ENCODE measurements at regions not wholly inside any gene's neighbourhood (a gene's known extent, or its start where the extent isn't known, plus 50 kb on each side); places are given as distances from the start of the nearest gene placed in this dataset.
"Not testable (repeated sequence)": the region's sequence is repeated elsewhere in the genome, so short reads cannot be mapped to it uniquely, and the experiment has no call there.

DNA sequence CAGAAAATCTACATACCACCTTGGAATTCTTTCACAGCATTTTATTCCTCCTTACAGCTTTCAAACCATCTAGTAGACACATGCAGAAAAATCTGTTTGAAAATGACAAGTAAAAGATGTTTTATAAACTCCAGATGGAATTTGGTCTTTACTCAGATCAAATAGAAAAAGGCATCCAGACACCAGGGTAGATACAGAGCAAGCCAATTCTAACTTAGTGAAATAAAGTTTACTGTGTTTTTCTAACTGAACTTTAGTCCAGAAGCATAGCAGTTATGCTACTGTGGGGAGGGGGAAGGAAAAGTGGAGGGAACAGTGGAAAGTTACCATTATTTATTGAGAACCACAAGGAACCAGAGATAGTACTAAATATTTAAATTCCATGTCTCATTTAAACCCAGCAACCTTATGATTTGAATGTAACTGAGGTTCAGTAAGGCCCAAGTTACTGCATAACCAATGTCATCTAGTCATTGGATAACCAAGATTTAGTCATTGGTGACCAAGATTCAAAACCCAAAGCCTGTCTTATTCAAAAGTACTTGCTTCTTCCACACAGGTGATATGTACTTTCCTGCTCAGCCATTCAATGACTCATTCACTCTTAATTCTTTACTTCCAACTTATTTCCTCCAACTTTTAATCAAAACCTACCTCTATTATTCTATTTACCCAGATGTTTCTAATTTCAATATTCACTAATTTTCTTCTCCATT is 57.7 kb downstream of the RAD51AP2 start:
- no peak for DNase-seq
- H3K27ac Mint-ChIP-seq = no peak overlapping the region
- peaks cover 4 to 7% of the 10 kb centered on the region in 2 donors for H3K9me3 Mint-ChIP-seq
- H3K4me3 Mint-ChIP-seq = no peak overlapping the region
- no peaks in the 10 kb centered on the region for H3K4me1 Mint-ChIP-seq
- H3K27me3 Mint-ChIP-seq = no peaks in the 10 kb centered on the region
- ATAC-seq = no peak

DNA sequence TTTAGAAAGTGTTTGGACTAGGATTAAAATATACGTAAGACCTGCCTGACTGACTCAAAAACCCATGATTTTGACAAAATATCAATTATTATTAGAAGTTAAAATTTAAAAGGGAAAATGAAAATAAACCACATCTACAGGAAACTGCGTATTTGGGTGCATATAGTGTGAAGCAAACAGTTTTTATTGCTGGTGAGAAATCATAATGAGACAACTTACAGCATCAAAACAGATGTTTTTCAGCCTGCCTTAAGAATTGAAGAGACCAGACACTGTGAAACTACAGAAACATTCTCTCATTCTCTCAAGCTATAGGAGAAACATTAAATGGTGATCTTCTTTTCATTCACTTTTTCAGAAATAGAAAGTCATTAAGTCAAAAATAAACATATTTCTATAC is 62.9 kb downstream of the RAD51AP2 start:
- H3K27ac Mint-ChIP-seq = no peak overlapping the region
- ATAC-seq (no peak), DNase-seq (no peak)
- no peak overlapping the region for H3K4me3 Mint-ChIP-seq
- H3K9me3 Mint-ChIP-seq = peaks cover 0 to 7% of the 10 kb centered on the region in 2 donors
- H3K4me1 Mint-ChIP-seq = no peaks in the 10 kb centered on the region
- H3K27me3 Mint-ChIP-seq = no peaks in the 10 kb centered on the region

DNA sequence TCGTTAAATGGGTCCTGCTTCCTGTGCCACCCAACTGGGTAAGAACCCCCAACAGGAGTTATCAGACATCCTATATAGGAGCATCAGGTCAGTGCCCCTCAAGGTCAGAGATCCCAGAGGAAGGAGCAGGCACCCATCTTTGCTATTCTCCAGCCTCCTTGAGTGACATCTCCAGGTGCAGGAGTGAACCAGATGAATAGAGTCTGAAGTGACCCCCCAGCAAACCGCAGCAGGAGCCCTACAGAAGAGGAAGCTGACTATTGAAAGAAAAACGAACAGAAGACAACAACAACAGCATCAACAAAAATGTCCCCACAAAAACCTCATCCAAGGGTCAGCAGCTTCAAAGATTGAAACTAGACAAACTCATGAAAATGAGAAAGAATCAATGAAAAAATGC is 72.0 kb downstream of the RAD51AP2 start:
- not testable (repeated sequence) for H3K27ac Mint-ChIP-seq, DNase-seq, ATAC-seq, H3K4me3 Mint-ChIP-seq, H3K4me1 Mint-ChIP-seq, H3K27me3 Mint-ChIP-seq
- peaks cover 10 to 29% of the 10 kb centered on the region in 2 donors for H3K9me3 Mint-ChIP-seq

DNA sequence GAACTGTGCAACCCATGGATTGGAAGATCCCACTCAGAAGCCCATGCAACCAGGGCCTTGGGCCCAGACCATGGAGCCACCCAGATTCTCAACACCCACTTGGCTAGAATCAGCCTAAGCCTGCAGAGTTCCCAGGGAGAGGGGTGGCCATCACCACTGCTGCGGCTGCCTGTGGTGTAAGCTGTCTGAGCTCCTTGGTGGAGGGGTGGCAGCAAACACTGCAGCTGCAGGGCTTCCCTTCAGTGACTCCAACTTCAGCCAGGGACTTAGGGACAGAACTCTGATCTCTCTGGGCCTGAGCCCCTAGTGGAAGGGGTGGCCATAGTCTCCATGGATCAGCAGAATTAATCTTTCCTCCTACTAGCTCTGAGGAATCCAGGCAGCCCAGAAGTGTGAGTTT is 72.5 kb downstream of the RAD51AP2 start:
- Mint-ChIP-seq H3K27me3 (no peaks in the 10 kb centered on the region), H3K9me3 (peaks cover 10 to 29% of the 10 kb centered on the region in 2 donors), H3K27ac (no peak overlapping the region), H3K4me1 (no peaks in the 10 kb centered on the region), H3K4me3 (no peak overlapping the region)
- ATAC-seq = no peak
- no peak for DNase-seq

DNA sequence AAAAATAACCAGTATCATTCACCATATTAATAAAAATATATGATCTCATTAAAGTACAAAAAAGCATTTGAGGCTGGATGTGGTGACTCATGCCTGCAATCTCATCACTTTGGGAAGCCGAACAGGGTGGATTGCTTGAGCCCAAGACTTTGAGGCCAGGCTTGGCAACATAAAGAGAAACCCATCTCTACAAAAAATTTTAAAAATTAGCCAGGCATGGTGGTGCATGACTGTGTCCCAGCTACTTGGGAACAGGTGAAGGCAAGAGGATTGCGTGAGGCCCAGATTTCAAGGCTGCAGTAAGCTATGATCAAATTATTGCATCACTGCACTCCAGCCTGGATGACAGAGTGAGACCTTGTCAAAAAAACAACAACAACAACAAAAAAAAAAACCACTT is 75.9 kb downstream of the RAD51AP2 start:
- Mint-ChIP-seq H3K27me3 (no peaks in the 10 kb centered on the region), H3K9me3 (peaks cover 4 to 17% of the 10 kb centered on the region in 2 donors), H3K4me3 (no peak overlapping the region), H3K27ac (no peak overlapping the region), H3K4me1 (no peaks in the 10 kb centered on the region)
- ATAC-seq (no peak), DNase-seq (no peak)

DNA sequence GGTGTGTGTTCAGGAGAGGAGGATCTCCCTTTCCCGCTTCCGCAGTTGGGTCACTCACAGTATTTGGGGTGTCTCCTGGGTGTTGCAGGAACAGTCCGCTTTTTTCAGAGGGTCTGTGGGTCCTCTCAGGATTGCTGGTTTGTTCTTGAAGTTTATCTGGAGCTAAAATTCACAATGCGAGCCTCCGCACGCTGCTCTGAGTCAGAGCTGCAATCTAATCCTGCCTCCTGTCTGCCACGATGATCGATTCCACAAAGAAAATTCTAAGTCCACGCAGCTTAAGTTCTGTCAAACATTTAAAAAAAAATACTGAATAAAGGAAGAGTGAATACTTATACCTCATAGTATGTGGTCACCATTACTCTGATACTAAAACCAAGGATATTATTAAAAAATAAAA is 76.5 kb downstream of the RAD51AP2 start:
- no peak overlapping the region for H3K4me3 Mint-ChIP-seq
- no peaks in the 10 kb centered on the region for H3K27me3 Mint-ChIP-seq
- peaks cover 3 to 16% of the 10 kb centered on the region in 2 donors for H3K9me3 Mint-ChIP-seq
- H3K4me1 Mint-ChIP-seq = no peaks in the 10 kb centered on the region
- DNase-seq = no peak
- no peak for ATAC-seq
- peak overlapping the region in 1 of 2 donors; percentile 27 for H3K27ac Mint-ChIP-seq

DNA sequence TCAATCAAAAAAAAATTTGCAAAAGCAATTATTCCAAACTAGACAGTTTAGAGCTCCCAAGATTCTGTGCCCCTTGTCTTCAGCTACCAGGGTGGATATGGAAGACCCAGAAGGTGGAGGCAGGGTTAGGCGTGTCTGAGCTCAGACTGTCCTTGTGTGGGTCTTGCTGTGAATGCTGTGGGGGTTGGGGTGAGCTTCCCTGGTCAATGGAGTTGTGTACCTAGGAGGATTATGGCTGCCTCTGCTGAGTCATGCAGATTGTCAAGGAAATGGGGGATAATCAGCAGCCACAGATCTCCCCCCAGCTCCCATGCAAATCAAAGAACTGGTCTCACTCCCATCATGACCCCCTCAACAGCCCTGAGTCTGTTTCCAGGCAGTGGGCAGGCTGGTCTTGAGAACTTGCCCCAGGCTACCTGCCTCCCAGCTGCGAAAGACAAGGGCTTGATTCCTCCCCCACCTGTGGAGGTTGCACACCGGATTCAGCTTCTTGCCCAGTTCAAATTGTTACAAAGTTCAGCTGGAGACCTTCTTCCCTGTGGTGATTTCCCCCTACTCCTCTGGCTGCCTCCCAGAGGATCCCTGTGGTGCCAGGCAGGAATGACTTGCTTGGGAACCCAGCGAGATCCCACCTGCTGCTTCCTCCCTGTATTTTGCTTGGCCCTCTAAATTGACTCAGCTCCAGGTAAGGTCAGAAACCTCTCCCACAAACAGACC is 77.0 kb downstream of the RAD51AP2 start:
- Mint-ChIP-seq H3K4me3 (no peak overlapping the region), H3K4me1 (no peaks in the 10 kb centered on the region), H3K9me3 (peaks cover 0 to 10% of the 10 kb centered on the region in 2 donors), H3K27me3 (no peaks in the 10 kb centered on the region), H3K27ac (peak overlapping the region in 1 of 2 donors; percentile 27)
- no peak for ATAC-seq
- DNase-seq = no peak

DNA sequence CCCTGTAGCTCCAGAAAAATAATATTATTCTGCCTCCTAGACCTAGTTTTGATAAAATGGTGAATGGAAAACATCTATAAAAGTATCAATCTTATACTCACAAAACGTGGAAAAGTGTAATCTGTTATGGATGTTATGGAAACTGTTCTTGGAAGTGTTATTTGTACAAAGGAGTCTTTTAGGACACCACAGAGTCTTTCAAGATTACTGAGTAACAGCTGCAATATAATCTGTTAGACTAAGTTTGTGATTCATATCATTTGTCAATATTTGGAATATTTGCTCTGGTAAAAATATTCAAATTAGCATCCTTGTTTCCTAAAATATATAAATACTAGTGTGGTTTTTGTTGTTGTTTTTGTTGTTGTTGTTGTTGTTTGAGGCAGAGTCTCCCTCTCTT is 87.9 kb downstream of the RAD51AP2 start:
- no peaks in the 10 kb centered on the region for H3K4me1 Mint-ChIP-seq
- no peak overlapping the region for H3K27ac Mint-ChIP-seq
- no peaks in the 10 kb centered on the region for H3K9me3 Mint-ChIP-seq
- H3K27me3 Mint-ChIP-seq = no peaks in the 10 kb centered on the region
- no peak overlapping the region for H3K4me3 Mint-ChIP-seq
- DNase-seq (no peak), ATAC-seq (no peak)

DNA sequence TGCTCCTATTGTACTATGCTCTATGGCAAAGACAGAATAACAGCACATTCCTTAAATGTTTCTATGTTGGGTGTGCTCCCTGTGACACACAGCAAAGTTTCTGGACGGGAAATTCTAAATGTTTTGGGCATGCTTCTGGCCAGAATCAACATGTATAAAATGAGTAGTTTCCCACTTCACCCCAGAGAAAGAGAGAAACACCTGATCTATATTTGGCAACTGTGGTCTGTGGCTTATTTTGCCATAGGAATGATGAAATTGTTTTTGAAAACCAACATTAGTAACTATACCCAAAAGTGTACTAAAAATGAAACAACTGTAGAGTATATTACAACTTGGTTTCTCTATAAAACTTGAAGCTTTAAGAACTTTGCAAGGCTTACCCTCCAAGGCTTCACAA is 89.1 kb downstream of the RAD51AP2 start:
- Mint-ChIP-seq H3K9me3 (no peaks in the 10 kb centered on the region), H3K4me3 (no peak overlapping the region), H3K27ac (no peak overlapping the region), H3K4me1 (no peaks in the 10 kb centered on the region), H3K27me3 (no peaks in the 10 kb centered on the region)
- ATAC-seq = no peak
- no peak for DNase-seq

DNA sequence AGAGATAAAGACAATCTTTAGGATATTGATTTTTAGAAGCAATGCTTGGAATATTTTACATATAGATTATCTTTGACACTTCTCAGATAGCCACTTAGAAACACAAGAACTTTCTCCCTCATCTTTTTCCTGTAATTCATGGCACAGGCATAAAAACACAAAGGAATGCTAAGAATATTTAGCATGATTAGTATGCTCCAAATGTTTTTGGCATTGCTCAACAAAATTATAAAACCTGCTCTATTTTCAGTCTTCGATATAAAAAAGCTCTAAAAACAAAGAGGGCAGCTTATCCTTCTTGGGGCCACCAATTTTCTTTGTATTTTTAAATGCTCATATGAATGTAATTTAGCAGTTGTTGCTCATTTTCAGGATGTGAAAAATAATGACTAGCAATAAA is 90.8 kb downstream of the RAD51AP2 start:
- Mint-ChIP-seq H3K27me3 (no peaks in the 10 kb centered on the region), H3K4me1 (no peaks in the 10 kb centered on the region), H3K27ac (no peak overlapping the region), H3K9me3 (peaks cover 0 to 6% of the 10 kb centered on the region in 2 donors), H3K4me3 (no peak overlapping the region)
- ATAC-seq = no peak
- DNase-seq = no peak

DNA sequence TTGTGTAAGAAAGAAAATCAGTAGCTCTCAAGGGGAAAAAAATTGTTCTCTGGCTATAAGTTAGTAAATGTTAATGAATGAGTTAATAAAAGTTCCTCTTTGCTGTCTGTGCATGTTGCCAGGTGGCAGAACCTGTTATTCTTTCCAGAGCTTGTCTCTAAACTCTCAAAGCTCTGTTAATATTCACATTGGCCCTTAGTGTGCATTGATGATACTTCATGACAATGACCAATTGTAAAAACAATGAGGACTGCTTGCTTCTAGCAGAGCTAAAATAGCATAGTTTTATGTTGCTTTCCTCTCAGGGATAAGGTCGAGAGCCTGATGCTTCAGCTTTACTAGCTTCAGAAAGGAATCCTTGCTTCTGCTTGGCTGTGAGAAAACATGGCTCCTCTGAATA is 91.5 kb downstream of the RAD51AP2 start:
- Mint-ChIP-seq H3K4me3 (no peak overlapping the region), H3K9me3 (peaks cover 0 to 7% of the 10 kb centered on the region in 2 donors), H3K27me3 (no peaks in the 10 kb centered on the region), H3K4me1 (no peaks in the 10 kb centered on the region), H3K27ac (no peak overlapping the region)
- ATAC-seq (no peak), DNase-seq (no peak)

DNA sequence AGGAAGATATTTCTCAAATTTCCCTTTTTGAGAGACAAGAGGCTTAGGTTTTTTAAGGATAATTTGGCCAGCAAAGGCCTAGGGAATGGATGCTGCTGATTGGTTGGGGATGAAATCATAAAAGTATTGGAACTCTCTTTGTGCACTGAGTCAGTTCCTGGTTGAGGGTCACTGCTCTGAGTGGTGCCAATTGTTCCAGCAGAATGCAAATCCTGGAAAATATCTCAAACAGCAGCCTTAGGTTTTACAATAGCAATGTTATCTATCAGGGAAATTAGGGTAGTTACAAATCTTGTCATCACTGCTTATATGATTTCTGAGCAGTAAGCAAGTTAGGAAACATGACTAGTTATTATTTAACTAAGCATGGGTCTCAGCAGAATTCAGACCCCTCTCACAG is 96.2 kb downstream of the RAD51AP2 start:
- no peaks in the 10 kb centered on the region for H3K4me1 Mint-ChIP-seq
- no peak overlapping the region for H3K4me3 Mint-ChIP-seq
- ATAC-seq (no peak), DNase-seq (no peak)
- H3K27ac Mint-ChIP-seq = no peak overlapping the region
- peaks cover 0 to 7% of the 10 kb centered on the region in 2 donors for H3K9me3 Mint-ChIP-seq
- no peaks in the 10 kb centered on the region for H3K27me3 Mint-ChIP-seq

DNA sequence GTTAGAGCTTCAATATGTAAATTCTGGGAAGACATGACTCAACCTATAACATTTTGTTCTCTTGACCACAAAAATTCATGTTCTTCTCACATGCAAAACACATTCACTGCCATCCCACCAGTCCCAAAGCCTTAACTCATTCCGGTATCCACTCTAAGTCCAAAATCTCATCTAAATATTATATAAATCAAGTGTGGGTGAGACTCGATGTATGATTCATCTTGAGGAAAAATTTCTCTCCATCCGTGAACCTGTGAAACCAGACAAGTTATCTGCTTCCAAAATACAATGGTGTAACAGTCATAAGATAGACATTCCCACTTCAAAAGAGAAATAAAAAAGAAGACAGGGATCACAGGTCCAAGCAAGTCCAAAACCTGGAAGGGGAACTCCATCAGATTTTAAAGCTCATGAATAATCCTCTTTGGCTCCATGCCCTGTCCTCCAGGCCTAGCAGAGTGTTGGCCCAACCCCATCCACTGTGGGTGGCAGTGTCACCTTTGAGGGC is 101.3 kb downstream of the RAD51AP2 start:
- no peaks in the 10 kb centered on the region for H3K4me1 Mint-ChIP-seq
- H3K27ac Mint-ChIP-seq = no peak overlapping the region
- no peaks in the 10 kb centered on the region for H3K27me3 Mint-ChIP-seq
- no peak overlapping the region for H3K4me3 Mint-ChIP-seq
- ATAC-seq (no peak), DNase-seq (no peak)
- no peaks in the 10 kb centered on the region for H3K9me3 Mint-ChIP-seq

DNA sequence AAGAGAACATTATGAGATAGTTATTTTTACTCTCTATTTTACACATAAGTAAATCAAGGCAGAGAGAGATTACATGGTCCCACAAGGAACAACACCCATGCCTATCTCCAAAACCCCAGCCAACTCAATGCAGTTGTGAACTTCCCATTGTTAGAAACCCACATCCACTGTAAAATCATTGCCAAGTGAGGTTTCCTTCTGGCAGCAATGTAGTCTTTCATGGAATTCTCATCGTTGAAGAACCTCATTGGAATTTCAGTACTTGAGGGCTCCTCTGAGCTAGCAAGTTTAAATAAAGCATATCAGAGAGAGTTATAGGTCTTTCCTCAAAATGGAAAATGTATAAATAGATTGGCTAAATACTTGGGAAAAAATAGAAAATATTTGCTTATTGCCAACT is 105.2 kb downstream of the RAD51AP2 start:
- no peak for DNase-seq
- no peak overlapping the region for H3K27ac Mint-ChIP-seq
- peaks cover 7 to 17% of the 10 kb centered on the region in 2 donors for H3K9me3 Mint-ChIP-seq
- ATAC-seq = no peak
- H3K4me3 Mint-ChIP-seq = no peak overlapping the region
- H3K4me1 Mint-ChIP-seq = no peaks in the 10 kb centered on the region
- H3K27me3 Mint-ChIP-seq = no peaks in the 10 kb centered on the region

DNA sequence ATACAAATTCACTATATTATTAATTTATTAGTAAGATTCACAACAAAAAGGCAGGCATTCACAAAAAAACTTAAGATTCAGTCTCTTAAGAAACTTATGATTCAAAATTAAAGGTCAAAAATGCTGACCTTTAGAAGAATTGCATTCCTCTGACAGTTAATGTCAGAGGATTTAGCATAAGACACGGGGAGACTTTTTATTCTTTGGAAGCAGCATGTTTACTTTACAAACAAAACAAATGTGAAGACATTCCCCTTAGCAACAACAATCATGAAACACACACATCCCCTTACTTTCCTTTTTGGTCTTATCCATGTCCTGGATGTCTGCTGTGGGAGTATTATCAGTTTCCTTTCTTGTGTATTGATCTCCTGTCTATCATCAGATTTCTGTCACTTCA is 117.1 kb downstream of the RAD51AP2 start:
- peaks cover 6 to 15% of the 10 kb centered on the region in 2 donors for H3K9me3 Mint-ChIP-seq
- no peaks in the 10 kb centered on the region for H3K27me3 Mint-ChIP-seq
- ATAC-seq (no peak), DNase-seq (no peak)
- H3K4me3 Mint-ChIP-seq = no peak overlapping the region
- H3K27ac Mint-ChIP-seq = no peak overlapping the region
- H3K4me1 Mint-ChIP-seq = no peaks in the 10 kb centered on the region

DNA sequence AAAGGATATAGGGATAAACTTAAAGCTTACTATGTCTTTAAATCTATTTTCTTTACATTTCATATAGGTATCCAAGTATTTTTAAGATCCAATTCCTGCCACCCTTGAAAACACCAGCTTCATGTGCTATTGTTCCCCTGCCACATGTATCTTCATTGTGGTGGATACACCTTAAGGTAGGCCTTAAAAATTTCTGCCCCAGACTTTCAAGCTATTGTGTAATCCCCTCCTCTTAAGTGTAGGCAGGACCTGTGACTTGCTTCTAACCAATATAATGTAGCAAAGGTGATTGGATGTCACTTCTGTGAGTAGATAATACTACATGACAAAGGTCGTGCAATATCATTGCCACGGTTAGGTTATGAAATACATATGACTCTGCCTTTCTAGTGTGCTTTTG is 119.5 kb downstream of the RAD51AP2 start:
- Mint-ChIP-seq H3K27ac (no peak overlapping the region), H3K4me3 (no peak overlapping the region), H3K9me3 (peaks cover 0 to 12% of the 10 kb centered on the region in 2 donors), H3K27me3 (no peaks in the 10 kb centered on the region), H3K4me1 (no peaks in the 10 kb centered on the region)
- DNase-seq (no peak), ATAC-seq (no peak)
